KMS-11 (cell line): ENCODE measurements at regions not wholly inside any gene's neighbourhood (a gene's known extent, or its start where the extent isn't known, plus 50 kb on each side); places are given as distances from the start of the nearest gene placed in this dataset.

Experiments
- H2AFZ ChIP-seq: fragments of 200-600 bp; sonication (generic); 2 replicates; pipeline ENCODE4 v1.6.1; 2016; ENCODE audit warnings: antibody characterized with exemption, mixed run types, low read depth
- H3K27ac ChIP-seq: fragments of 200-600 bp; sonication (generic); 2 replicates; pipeline ENCODE4 v1.6.1; 2016; ENCODE audit warnings: mild to moderate bottlenecking, mixed run types
- H3K27me3 ChIP-seq: fragments of 200-600 bp; sonication (generic); 2 replicates; pipeline ENCODE4 v1.6.1; 2017; ENCODE audit warnings: mild to moderate bottlenecking, low read depth, mixed run types, moderate library complexity; ENCODE audit not compliant: insufficient read depth
- H3K36me3 ChIP-seq: fragments of 200-600 bp; sonication (generic); 2 replicates; pipeline ENCODE4 v1.6.1; 2017; ENCODE audit warnings: mild to moderate bottlenecking, mixed run types; ENCODE audit not compliant: insufficient read depth
- H3K4me1 ChIP-seq: fragments of 200-600 bp; sonication (generic); 2 replicates; pipeline ENCODE4 v1.6.1; 2016; ENCODE audit warnings: mild to moderate bottlenecking, low read depth, mixed run types; ENCODE audit not compliant: poor library complexity, severe bottlenecking
- H3K4me2 ChIP-seq: fragments of 200-600 bp; sonication (generic); 2 replicates; pipeline ENCODE4 v1.7.0; 2016; ENCODE audit warnings: mild to moderate bottlenecking, mixed run types
- H3K4me3 ChIP-seq: fragments of 200-600 bp; sonication (generic); IDR thresholded peaks from 2 replicates; pipeline ENCODE4 v1.6.1; 2017; ENCODE audit warnings: low read depth, low read length, mixed read lengths; ENCODE audit not compliant: insufficient read depth
- H3K79me2 ChIP-seq: fragments of 200-600 bp; sonication (generic); 2 replicates; pipeline ENCODE4 v1.6.1; 2016; ENCODE audit warnings: low read depth, mixed run types; ENCODE audit not compliant: insufficient read depth
- H3K9ac ChIP-seq: fragments of 200-600 bp; sonication (generic); 2 replicates; pipeline ENCODE4 v1.6.1; 2016; ENCODE audit warnings: mild to moderate bottlenecking, mixed run types
- H4K20me1 ChIP-seq: fragments of 200-600 bp; sonication (generic); 2 replicates; pipeline ENCODE4 v1.6.1; 2016; ENCODE audit warnings: mild to moderate bottlenecking, mixed run types; ENCODE audit not compliant: insufficient read depth
- TF ChIP-seq, protein P1 (sequence below): fragments of 200-600 bp; sonication (generic); conservative IDR thresholded peaks from 2 replicates; pipeline ENCODE4 v1.6.1; 2017; ENCODE audit warnings: low read depth, mild to moderate bottlenecking, antibody characterized with exemption, low read length, moderate library complexity, mixed read lengths

DNA sequence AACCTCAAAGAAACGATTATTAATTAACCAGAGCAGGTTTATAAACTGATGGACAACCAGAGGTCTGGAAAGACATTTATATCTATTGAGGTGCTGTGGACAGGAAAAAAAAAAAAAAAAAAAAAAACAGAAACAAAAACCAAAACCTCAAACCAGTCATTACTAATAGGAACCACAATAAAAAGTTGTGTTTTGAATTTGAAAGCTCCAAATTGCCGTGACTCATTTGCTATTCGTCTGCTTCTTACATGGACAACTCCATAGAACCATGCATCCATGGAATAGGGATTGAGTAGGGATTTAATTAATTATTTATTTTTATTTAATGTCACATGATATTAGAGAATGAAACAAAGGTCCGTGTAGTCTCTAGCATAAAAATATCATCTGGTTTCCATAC is 134.1 kb upstream of the SSTR1 start:
- H3K9ac ChIP-seq: no peak overlapping the region
- no peaks in the 10 kb centered on the region for H4K20me1 ChIP-seq
- TF ChIP-seq, protein P1, sequence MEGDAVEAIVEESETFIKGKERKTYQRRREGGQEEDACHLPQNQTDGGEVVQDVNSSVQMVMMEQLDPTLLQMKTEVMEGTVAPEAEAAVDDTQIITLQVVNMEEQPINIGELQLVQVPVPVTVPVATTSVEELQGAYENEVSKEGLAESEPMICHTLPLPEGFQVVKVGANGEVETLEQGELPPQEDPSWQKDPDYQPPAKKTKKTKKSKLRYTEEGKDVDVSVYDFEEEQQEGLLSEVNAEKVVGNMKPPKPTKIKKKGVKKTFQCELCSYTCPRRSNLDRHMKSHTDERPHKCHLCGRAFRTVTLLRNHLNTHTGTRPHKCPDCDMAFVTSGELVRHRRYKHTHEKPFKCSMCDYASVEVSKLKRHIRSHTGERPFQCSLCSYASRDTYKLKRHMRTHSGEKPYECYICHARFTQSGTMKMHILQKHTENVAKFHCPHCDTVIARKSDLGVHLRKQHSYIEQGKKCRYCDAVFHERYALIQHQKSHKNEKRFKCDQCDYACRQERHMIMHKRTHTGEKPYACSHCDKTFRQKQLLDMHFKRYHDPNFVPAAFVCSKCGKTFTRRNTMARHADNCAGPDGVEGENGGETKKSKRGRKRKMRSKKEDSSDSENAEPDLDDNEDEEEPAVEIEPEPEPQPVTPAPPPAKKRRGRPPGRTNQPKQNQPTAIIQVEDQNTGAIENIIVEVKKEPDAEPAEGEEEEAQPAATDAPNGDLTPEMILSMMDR: no peak
- no peak overlapping the region for H2AFZ ChIP-seq
- no peak overlapping the region for H3K4me3 ChIP-seq
- H3K4me1 ChIP-seq: no peaks in the 10 kb centered on the region
- H3K27me3 ChIP-seq: no peaks in the 10 kb centered on the region
- H3K36me3 ChIP-seq: no peaks in the 10 kb centered on the region
- H3K27ac ChIP-seq: no peak overlapping the region
- no peaks in the 10 kb centered on the region for H3K79me2 ChIP-seq
- no peak overlapping the region for H3K4me2 ChIP-seq

GRCh38 chr14:38074081-38074480 is 133.6 kb upstream of the SSTR1 start:
- no peaks in the 10 kb centered on the region for H3K27me3 ChIP-seq
- H2AFZ ChIP-seq: no peak overlapping the region
- no peak overlapping the region for H3K4me3 ChIP-seq
- H3K4me1 ChIP-seq: no peaks in the 10 kb centered on the region
- no peak overlapping the region for H3K27ac ChIP-seq
- no peak overlapping the region for H3K9ac ChIP-seq
- no peaks in the 10 kb centered on the region for H3K79me2 ChIP-seq
- H3K4me2 ChIP-seq: no peak overlapping the region
- H3K36me3 ChIP-seq: no peaks in the 10 kb centered on the region
- H4K20me1 ChIP-seq: no peaks in the 10 kb centered on the region
- TF ChIP-seq, protein P1: no peak

- H2AFZ ChIP-seq: no peak overlapping the region
- TF ChIP-seq, protein P1: no peak
- H3K27me3 ChIP-seq: no peaks in the 10 kb centered on the region
- H3K4me3 ChIP-seq: no peak overlapping the region
- H3K36me3 ChIP-seq: no peaks in the 10 kb centered on the region
- H3K27ac ChIP-seq: no peak overlapping the region
- H3K4me2 ChIP-seq: no peak overlapping the region
- no peaks in the 10 kb centered on the region for H3K4me1 ChIP-seq
- no peaks in the 10 kb centered on the region for H3K79me2 ChIP-seq
- H3K9ac ChIP-seq: no peak overlapping the region
- no peaks in the 10 kb centered on the region for H4K20me1 ChIP-seq
Measured at GRCh38 chr14:38074754-38075153, 132.9 kb upstream of the SSTR1 start.

DNA sequence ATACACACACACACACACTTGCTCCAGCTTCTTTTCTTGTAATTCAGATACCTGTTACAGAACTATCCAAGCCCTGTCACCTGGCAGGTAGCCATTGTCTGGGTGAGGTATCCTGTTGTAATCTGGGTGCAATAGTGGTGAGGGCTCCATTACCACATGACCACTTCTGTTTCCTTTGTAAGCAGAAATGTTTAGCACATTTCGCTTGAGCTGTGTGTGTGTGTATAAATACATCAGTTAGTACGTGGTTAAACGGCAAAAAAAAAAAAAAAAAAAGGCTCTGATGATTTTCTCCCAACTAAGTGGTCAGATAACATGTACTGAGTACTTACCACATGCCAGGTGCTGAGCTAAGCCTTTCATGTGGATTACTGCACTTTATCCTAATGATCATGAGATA is 129.3 kb upstream of the SSTR1 start:
- H3K4me2 ChIP-seq: no peak overlapping the region
- H3K4me1 ChIP-seq: no peaks in the 10 kb centered on the region
- no peak overlapping the region for H3K27ac ChIP-seq
- H3K9ac ChIP-seq: no peak overlapping the region
- H3K4me3 ChIP-seq: no peak overlapping the region
- H4K20me1 ChIP-seq: no peaks in the 10 kb centered on the region
- no peaks in the 10 kb centered on the region for H3K79me2 ChIP-seq
- TF ChIP-seq, protein P1: no peak
- no peaks in the 10 kb centered on the region for H3K36me3 ChIP-seq
- no peaks in the 10 kb centered on the region for H3K27me3 ChIP-seq
- H2AFZ ChIP-seq: no peak overlapping the region
